ENCODE measurements at regions not wholly inside any gene's neighbourhood (a gene's known extent, or its start where the extent isn't known, plus 50 kb on each side); places are given as distances from the start of the nearest gene placed in this dataset.
A peak's percentile ranks its signal among the peaks of the same experiment; 100 is the strongest.

DNA sequence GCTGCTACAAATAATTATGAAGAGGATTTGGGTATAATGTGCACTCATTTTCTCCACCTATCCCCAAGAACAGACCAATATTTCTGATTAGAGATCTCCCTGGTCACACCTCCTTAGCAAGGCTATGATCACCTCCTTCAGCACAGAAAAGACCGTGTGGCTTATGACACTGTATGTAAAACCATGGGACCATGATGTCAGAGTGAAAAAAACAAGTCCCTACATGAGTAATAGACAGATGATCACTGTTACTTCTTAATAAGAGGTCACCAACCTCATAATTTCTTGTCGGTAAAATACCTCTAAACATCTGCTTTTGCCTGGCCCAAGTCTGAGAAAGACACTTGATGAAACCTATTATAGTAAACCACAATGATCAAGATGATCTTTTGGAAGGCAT is 330.6 kb upstream of the F9 start:
- no peak for TF ChIP-seq CTCF (IDR thresholded peaks at IDR 0.05)
- H3K9me3 ChIP-seq: no peaks in the 10 kb centered on the region
- no peaks in the 10 kb centered on the region for H3K36me3 ChIP-seq
- intact Hi-C loops (cut with DNase I): no loop called here
- H3K27me3 ChIP-seq: peaks cover 0 to 99% (median 4%) of the 10 kb centered on the region in 7 donors
- H3K27ac ChIP-seq: no peak overlapping the region
- DNase-seq (no peak), ATAC-seq (no peak)
- peaks cover 0 to 4% (median 0%) of the 10 kb centered on the region in 9 donors for H3K4me1 ChIP-seq
- no peak overlapping the region for H3K4me3 ChIP-seq
- WGBS, 2 donors: 94% methylated on average over 2 of the region's 2 CpGs

DNA sequence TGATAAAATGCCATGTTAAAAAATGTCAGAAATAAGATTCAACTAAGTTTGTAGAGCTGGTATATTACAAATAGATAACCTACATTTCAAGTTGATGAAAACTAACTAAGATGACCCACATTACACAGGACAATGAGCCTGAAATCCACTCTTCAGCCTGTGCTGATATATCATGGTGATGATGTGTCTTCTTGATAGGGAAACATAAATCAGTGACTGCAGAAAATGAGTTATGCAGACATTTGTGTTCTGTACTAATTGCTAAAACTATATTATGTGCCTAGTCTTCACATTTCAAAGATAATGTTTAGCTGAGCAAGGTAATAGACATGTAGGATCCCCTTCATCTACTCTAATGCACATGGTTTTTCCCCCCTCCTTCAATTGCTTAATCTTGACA is 331.6 kb upstream of the F9 start:
- no peak for TF ChIP-seq CTCF (IDR thresholded peaks at IDR 0.05)
- H3K9me3 ChIP-seq: no peaks in the 10 kb centered on the region
- ATAC-seq: no peak
- H3K4me1 ChIP-seq: peaks cover 0 to 4% (median 0%) of the 10 kb centered on the region in 9 donors
- no peak for DNase-seq
- no peak overlapping the region for H3K27ac ChIP-seq
- peaks cover 0 to 99% (median 0%) of the 10 kb centered on the region in 7 donors for H3K27me3 ChIP-seq
- H3K36me3 ChIP-seq: no peaks in the 10 kb centered on the region
- H3K4me3 ChIP-seq: no peak overlapping the region
- intact Hi-C loops (cut with DNase I): no loop called here

DNA sequence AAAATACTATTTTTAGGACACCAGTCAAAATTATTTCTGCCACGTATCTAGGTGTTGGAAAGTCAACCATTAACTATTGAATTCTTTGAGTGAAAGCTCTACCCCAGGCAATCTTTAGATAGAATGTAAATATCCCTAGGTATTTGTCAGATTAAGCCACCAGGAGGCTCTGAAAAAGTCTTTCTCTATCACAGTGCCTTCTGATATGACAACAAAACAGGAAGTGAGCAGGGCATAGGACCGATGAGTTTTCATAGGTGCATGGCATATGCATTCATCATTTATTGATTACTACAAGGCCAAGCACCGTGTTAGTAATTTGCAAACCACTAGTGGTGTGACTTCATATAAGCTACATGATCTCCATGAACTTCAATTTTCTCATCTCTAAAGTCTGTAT is 333.6 kb upstream of the F9 start:
- H3K27me3 ChIP-seq: peaks cover 0 to 83% (median 0%) of the 10 kb centered on the region in 7 donors
- no peaks in the 10 kb centered on the region for H3K36me3 ChIP-seq
- 76 to 80% methylated on average over 3 of the region's 3 CpGs for WGBS, 2 donors
- no peak for TF ChIP-seq CTCF (IDR thresholded peaks at IDR 0.05)
- DNase-seq (no peak), ATAC-seq (no peak)
- no peak overlapping the region for H3K27ac ChIP-seq
- no peak overlapping the region for H3K4me3 ChIP-seq
- H3K9me3 ChIP-seq: no peaks in the 10 kb centered on the region
- peaks cover 0 to 3% (median 0%) of the 10 kb centered on the region in 9 donors for H3K4me1 ChIP-seq
- intact Hi-C loops (cut with DNase I): no loop called here

GRCh38 chrX:139194571-139195280 is 335.8 kb upstream of the F9 start:
- H3K27ac ChIP-seq: peak overlapping the region in 2 of 10 donors; percentile 48 to 65
- peaks cover 0 to 3% (median 0%) of the 10 kb centered on the region in 9 donors for H3K4me1 ChIP-seq
- no peaks in the 10 kb centered on the region for H3K9me3 ChIP-seq
- peaks cover 0 to 65% (median 0%) of the 10 kb centered on the region in 7 donors for H3K27me3 ChIP-seq
- peak; percentile 50 to 84 (median 65) for ATAC-seq
- DNase-seq: peak; percentile 15 to 16
- 1 to 3% methylated on average over 28 to 50 of the region's 50 CpGs for WGBS, 2 donors
- no peaks in the 10 kb centered on the region for H3K36me3 ChIP-seq
- intact Hi-C loops (cut with DNase I): no loop called here
- peak overlapping the region; percentile 10 to 53 (median 46) for H3K4me3 ChIP-seq
- TF ChIP-seq CTCF (IDR thresholded peaks at IDR 0.05): no peak

Data from heart right ventricle (tissue), 16 donors.